Spleen (tissue), 7 donors: ENCODE measurements at regions not wholly inside any gene's neighbourhood (a gene's known extent, or its start where the extent isn't known, plus 50 kb on each side); places are given as distances from the start of the nearest gene placed in this dataset.
"Not testable (repeated sequence)": the region's sequence is repeated elsewhere in the genome, so short reads cannot be mapped to it uniquely, and the experiment has no call there.

Source experiments
- POLR2AphosphoS5 ChIP-seq, 3 donors: sonication (generic); formaldehyde crosslinking; IDR thresholded peaks; one replicate each; pipeline ENCODE4 v1.5.1; 2017; ENCODE audit warnings: antibody characterized with exemption in 3 of 3
- TF ChIP-seq, protein P1 (sequence below), 11 experiments: fragments of 200-600 bp in 7 of 11; fragments of 450-650 bp in 4 of 11; sonication (generic) in 4 of 11; IDR thresholded peaks in 8 of 11; conservative IDR thresholded peaks in 3 of 11; 1 replicate in 7 of 11; 2 replicates in 4 of 11; pipeline versions ENCODE4 v1.4.0 to v1.8.0; 2016 to 2021; ENCODE audit warnings: antibody characterized with exemption in 11 of 11, inconsistent platforms in 4 of 11, mild to moderate bottlenecking in 1 of 11
- donor health status: DM: no; HTN: no; CAD: no; lungs with moderate emphysema.
- donor health status: DM: no; HTN: no; CAD: no.
- donor health status: DM: no; HTN: no; CAD: no.

GRCh38 chr7:65582518-65583119, 209.0 kb downstream of the ZNF92 start:
- TF ChIP-seq, protein P1, sequence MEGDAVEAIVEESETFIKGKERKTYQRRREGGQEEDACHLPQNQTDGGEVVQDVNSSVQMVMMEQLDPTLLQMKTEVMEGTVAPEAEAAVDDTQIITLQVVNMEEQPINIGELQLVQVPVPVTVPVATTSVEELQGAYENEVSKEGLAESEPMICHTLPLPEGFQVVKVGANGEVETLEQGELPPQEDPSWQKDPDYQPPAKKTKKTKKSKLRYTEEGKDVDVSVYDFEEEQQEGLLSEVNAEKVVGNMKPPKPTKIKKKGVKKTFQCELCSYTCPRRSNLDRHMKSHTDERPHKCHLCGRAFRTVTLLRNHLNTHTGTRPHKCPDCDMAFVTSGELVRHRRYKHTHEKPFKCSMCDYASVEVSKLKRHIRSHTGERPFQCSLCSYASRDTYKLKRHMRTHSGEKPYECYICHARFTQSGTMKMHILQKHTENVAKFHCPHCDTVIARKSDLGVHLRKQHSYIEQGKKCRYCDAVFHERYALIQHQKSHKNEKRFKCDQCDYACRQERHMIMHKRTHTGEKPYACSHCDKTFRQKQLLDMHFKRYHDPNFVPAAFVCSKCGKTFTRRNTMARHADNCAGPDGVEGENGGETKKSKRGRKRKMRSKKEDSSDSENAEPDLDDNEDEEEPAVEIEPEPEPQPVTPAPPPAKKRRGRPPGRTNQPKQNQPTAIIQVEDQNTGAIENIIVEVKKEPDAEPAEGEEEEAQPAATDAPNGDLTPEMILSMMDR (IDR thresholded peaks at IDR 0.05 in 8 of 11, conservative IDR thresholded peaks at IDR 0.05 in 3 of 11), result not testable (repeated sequence)
- not testable (repeated sequence) for TF ChIP-seq POLR2AphosphoS5 (IDR thresholded peaks at IDR 0.05)
